Amniotic stem cell (primary cell): ENCODE measurements at regions not wholly inside any gene's neighbourhood (a gene's known extent, or its start where the extent isn't known, plus 50 kb on each side); places are given as distances from the start of the nearest gene placed in this dataset.
A peak's percentile ranks its signal among the peaks of the same experiment; 100 is the strongest.

ENCODE experiments used
- DNase-seq: peaks from one replicate; lab custom pipeline; 2025; lab: John Stamatoyannopoulos, UW

GRCh38 chr13:59447846-59448620 is 715.7 kb downstream of the DIAPH3 start:
- no peak for DNase-seq

DNA sequence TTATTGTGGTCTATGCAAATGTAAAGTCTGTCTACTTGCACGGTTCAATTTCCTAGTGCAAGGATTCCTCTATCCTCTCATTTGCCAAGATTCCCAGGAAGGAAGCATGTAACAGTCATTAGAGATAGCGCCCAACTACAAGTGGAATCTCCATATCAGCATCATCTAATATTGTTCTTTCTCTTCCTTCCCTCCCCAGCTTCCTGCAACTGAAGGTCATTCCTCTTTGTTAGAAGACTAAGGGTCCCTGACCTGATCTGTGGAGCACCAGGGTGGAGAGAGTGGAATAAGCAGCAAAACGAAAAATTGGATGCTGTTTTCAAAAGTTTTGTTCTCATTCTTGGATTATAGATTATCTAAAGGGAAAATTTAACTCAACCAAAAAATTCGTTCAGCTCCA is 714.0 kb downstream of the DIAPH3 start:
- DNase-seq = no peak

DNA sequence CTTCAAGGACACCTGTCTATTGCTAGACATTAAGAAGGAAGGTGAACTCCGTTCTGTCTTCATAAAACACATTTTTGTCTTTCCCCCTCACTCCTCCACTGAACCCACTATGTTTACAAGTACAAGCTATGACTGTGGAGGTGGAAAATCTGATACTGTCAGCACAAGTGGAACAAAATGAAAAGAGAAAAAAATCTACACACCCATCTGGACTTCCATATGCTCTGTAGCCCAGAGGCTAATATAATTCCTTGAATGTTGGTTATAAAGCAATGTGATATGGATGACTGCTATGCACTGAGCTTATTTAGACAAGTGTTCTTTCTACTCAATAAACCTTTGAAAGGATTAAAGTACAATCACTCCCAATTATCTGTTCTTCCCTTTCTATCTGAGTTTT is 713.5 kb downstream of the DIAPH3 start:
- DNase-seq = no peak

GRCh38 chr13:59451236-59451635 is 712.5 kb downstream of the DIAPH3 start:
- DNase-seq = no peak

DNA sequence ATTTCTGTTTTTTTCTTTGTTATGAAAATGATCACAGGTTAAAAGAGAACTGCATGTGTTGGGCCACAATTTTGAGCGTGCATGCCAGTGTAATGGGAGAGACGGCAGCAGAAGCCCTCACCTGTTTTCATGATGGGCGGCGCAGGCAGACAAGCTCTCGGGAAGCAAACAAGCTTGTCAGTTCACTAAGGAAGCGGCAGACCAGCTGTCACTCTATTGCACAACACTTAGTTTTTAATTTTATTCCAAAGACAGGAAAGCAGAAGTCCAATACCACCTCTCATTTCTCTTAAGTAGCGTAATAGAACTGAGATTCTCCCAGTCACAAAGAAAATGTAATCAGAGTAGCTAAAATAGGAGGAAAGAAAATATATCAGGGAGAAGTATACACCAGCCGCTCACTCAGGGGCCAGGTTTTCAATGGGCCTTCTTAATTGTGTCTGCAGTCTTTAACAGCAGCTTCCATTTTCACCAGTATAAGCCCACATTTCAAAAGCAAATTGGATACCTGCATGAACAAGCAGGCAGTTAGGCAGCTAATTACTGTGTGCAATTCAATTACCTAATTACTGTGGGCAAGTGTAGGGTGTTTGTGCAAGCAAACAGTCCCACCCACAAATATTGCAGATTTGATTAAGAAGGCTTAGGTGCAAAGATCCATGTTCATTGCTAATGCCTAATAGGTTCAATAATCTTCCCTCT is 711.4 kb downstream of the DIAPH3 start:
- no peak for DNase-seq

- DNase-seq = peak; percentile 55
These were observed 704.7 kb downstream of the DIAPH3 start for GRCh38 chr13:59458908-59459579.

DNA sequence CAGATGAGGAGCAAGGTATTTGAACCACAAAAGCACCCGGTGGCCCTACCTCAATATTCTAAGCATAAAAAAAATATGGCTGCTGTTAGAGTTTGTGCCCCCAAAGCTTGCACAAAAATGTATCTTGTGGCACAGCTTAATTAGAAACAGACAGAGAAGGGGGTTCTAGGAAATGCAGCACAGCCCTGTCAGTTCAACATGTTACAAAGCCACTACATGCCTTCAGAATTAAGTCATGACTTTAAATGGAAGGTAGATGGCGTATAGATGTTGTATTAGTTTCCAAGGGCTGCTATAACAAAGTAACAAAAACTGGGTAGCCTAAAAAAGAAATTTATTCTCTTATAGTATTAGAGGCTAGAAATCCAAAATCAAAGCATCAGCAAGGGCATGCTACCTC is 703.8 kb downstream of the DIAPH3 start:
- no peak for DNase-seq

GRCh38 chr13:59461411-59461810 is 702.3 kb downstream of the DIAPH3 start:
- no peak for DNase-seq

DNA sequence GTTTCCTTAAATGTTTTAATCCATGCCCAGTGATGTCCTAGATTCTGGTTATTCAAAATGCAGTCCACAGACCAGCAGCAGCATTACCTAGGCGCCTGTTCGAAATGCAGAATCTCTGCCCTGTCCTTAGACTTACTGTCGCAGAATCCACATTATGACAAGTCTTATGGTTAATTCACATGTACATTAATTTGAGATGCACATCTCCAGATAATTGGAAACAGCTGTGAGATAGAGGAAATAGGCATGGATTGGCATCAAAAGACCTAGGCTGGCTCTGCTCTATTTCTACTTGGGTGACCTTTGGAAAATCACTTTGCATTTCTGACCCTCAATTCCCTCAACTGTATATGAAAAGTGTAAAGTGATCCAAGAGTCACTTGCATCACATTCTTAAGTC is 700.7 kb downstream of the DIAPH3 start:
- DNase-seq = no peak

- no peak for DNase-seq
These were observed 698.8 kb downstream of the DIAPH3 start for GRCh38 chr13:59464926-59465325.

DNA sequence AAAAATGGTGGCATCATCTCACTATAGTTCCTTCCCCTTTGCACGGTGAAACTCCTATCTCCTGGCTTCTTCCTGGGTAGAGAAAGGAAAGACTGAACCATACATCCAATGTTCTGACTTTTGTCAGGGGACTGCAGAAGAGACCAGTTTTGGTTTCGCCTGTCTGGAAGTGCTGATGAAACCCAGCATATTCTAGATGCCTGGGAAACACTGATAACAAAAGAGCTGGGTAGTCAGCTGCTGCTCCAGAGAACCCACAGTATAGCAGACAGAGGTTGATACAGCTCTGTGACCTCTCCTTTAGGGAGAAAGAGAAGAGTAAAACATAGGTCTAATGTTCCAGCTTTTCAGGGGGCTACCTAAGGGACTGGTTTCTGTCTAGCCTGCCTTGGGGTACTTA is 695.3 kb downstream of the DIAPH3 start:
- no peak for DNase-seq

GRCh38 chr13:59471106-59471505 is 692.6 kb downstream of the DIAPH3 start:
- no peak for DNase-seq

GRCh38 chr13:59472134-59472533 is 691.6 kb downstream of the DIAPH3 start:
- DNase-seq = no peak

DNA sequence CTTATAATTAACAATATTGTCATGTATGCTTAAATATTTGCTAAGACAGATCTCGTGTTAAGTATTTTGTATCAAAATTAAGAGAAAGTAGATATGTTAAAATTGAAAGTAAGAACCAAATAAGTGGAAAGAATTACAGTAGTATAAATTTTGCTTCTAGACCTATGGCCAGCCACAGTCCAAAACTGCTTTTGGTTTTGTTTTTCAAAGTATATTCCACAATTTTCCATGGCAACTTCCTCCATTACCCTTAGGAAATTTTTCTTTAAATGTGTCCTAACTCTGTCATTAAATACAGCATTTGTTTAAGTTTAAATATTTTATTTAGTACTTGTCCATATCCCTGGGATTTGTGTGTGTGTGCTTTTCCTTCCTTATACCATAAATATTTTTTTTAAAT is 689.0 kb downstream of the DIAPH3 start:
- DNase-seq = no peak

- DNase-seq = no peak
These were observed 687.8 kb downstream of the DIAPH3 start for GRCh38 chr13:59475911-59476310.

- no peak for DNase-seq
These were observed 687.4 kb downstream of the DIAPH3 start for GRCh38 chr13:59476366-59476765.

DNA sequence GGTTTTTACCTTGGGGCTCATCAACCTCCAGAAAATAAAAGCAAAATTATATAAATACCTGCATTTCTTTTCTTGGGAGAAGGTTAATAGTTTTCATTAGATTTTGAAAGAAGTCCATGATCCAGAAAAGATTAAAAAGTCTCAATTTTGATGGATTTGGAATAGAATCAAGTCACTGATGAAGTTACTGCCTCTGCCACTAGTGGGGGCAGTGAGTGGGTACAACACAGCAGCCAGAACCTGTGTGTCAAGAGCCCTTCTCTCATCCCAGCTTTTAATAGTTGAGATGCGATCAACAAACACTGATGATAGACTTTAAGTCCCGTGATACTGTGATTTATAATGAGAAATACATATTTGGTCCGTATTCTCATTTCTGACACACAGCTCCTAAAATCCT is 686.7 kb downstream of the DIAPH3 start:
- DNase-seq = no peak

GRCh38 chr13:59478908-59479307 is 684.8 kb downstream of the DIAPH3 start:
- no peak for DNase-seq

- no peak for DNase-seq
These were observed 684.1 kb downstream of the DIAPH3 start for GRCh38 chr13:59479629-59480028.

DNA sequence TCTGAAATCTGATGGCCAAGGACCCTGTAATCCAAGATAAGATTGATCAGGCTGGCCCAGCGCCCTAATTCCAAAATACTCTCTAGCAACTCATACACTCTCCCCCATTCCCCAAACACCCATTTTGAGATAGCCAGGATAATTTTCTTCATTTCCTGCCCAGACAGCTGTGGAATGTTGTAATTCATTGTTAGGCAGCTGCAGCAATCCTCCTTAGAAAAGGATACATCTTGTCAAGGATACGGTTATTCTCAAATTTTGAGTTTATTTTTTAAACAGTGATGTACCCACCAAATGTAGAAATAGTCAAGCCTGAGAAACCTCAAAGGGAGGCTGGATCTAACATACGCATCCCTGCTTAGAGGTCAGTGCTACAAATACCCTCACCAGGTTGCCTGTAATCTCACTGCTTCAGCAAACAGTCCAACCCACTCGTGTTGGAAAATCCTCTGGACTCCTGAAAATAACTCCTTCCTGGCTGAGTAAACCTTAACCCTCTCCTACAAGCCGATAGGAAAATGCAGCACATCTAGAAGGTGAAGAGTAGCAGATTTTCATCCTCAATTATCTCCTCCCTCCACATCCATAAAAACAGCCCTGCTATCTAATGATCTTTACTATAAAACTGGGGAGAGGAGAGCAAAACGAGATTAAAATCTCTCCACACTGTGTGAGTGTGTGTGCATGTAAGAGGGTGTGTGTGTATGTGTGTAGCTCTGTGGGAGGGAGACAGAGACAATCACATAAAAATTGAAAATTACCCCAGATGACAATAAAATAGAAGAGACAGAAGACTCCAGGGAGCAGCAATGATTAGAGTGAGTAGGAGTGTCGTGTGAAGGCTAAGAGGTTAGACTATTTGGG is 683.1 kb downstream of the DIAPH3 start:
- no peak for DNase-seq

DNA sequence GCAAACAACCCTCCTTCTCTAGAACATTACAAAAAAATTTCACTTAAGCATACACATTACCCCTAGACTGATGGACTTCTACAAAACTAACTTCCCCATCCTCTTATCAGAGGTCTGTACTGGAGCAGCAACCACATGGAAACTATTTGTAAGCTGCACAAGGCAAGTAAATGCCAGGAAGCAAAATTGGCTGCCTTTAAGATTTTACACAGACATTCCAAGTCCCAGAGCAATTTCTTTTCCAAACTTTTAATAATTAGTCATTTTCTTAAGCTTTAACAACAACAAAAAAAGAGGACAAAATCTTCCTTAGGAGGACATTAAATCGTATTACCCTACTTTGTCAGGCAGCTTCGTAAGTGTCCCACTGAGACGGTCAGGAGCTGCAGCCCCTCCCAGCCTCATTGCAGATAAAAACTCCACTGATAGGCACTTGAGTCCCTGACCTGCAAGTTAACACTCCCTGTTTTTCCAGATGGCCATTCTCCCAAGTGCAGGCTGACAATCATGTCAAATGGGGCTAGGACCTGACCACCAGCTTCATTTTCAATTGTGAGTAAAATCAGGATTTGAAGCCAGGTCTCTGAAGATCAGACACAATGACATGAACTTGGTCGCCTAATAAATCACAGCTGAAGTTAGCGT is 680.1 kb downstream of the DIAPH3 start:
- no peak for DNase-seq

DNA sequence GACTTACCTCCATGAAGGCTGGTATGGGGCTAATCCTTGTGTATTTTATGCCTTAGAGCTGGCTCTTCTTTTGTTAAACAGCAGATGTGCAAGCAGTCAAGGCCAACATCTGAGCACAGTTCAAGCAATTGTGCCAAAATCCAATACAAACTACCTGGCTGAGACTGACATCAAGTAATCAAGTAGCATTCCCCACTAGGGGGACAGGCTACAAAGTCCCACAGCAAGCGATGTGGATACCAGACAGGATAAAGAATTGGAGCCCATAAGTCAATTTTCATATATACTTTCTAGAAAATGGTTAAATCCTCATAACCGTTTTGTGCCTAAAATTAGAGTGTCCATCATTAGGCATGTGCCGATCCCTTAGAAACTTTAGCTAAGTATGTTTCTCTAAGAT is 675.8 kb downstream of the DIAPH3 start:
- DNase-seq = no peak
